ENCODE measurements at regions not wholly inside any gene's neighbourhood (a gene's known extent, or its start where the extent isn't known, plus 50 kb on each side); places are given as distances from the start of the nearest gene placed in this dataset.

DNA sequence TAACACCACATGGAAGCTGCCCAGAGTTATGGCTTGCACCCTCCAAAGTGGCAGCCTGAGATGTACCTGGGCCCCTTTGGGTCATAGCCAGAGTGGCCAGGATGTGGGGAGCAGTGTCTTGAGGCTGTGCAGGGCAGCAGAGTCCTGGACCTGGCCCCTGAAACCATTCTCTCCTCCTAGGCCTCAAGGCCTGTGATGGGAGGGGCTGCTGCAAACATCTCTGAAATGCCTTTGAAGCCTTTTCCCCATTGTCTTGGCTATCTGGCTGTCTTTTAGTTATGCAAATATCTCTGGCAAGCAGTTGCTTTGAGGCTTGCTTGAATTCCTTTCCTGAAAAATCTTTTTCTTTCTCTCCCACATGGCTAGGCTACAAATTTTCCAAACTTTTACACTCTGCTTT, 356.5 kb downstream of the DAD1 start:
- Histone ChIP-seq H3K4me3 (no peak overlapping the region), H3K4me1 (replicated peaks in 1 of 2) (no peaks in the 10 kb centered on the region)
- TF ChIP-seq POLR2A (IDR thresholded peaks at IDR 0.05), result no peak
- TF ChIP-seq, protein P1, sequence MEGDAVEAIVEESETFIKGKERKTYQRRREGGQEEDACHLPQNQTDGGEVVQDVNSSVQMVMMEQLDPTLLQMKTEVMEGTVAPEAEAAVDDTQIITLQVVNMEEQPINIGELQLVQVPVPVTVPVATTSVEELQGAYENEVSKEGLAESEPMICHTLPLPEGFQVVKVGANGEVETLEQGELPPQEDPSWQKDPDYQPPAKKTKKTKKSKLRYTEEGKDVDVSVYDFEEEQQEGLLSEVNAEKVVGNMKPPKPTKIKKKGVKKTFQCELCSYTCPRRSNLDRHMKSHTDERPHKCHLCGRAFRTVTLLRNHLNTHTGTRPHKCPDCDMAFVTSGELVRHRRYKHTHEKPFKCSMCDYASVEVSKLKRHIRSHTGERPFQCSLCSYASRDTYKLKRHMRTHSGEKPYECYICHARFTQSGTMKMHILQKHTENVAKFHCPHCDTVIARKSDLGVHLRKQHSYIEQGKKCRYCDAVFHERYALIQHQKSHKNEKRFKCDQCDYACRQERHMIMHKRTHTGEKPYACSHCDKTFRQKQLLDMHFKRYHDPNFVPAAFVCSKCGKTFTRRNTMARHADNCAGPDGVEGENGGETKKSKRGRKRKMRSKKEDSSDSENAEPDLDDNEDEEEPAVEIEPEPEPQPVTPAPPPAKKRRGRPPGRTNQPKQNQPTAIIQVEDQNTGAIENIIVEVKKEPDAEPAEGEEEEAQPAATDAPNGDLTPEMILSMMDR (IDR thresholded peaks at IDR 0.05), result no peak

DNA sequence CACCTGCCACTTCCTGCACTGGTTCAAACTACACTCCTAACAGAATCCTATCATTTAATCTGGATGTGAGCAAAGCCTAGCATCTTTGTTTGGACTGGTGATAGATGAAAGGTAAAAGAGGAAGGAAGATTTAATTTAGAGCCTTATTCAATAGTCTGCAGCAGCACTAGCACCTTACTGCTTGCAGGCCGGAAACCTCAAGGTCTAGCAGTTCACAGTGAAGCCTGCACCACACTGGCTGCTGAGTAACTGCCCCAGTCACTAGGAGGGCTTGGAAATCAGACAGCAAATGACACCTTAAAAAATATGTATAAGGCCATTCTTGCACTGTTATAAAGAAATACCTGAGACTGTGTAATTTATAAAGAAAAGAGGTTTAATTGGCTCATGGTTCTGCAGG, 358.0 kb downstream of the DAD1 start:
- DNase-seq, result no peak
- 41 to 79% (median 63%) methylated on average over 1 of the region's 1 CpG for WGBS, 4 donors
- Histone ChIP-seq H3K4me3 (no peak overlapping the region), H3K36me3 (replicated peaks in 1 of 2) (no peaks in the 10 kb centered on the region), H3K9me3 (replicated peaks in 1 of 3) (no peaks in the 10 kb centered on the region), H3K27ac (no peak overlapping the region), H3K4me1 (replicated peaks in 1 of 2) (no peaks in the 10 kb centered on the region), H3K27me3 (no peaks in the 10 kb centered on the region)
- intact Hi-C loops (cut with DNase I), result no loop called here
- TF ChIP-seq, protein P1 (IDR thresholded peaks at IDR 0.05), result no peak
- no peak for TF ChIP-seq POLR2A (IDR thresholded peaks at IDR 0.05)

More for the DNA sequence above, 356.5 kb downstream of the DAD1 start:
- Histone ChIP-seq H3K27me3 (no peaks in the 10 kb centered on the region), H3K36me3 (replicated peaks in 1 of 2) (no peaks in the 10 kb centered on the region), H3K27ac (no peak overlapping the region), H3K9me3 (replicated peaks in 1 of 3) (no peaks in the 10 kb centered on the region)
- intact Hi-C loops (cut with DNase I), result no loop called here
- DNase-seq, result no peak

DNA sequence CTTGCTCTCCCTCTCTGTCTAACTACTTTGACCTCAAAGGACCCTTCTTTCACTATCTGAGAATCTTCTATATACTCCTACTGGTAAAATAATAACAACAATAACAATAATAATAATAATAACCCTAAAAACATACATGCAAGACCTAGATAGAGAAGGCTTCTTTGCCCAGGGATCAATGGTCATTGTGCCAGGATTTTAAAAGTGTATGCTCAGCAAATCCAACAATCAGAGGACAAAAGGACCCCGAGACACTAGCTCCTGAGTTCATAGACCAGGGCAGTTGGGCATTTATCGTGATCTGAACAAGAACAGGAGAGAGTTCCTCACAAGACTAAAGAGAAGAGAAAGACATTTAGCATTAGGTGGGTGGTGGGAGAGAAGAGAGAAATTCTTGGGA, 358.5 kb downstream of the DAD1 start:
- Histone ChIP-seq H3K9me3 (replicated peaks in 1 of 3) (no peaks in the 10 kb centered on the region), H3K4me3 (no peak overlapping the region), H3K36me3 (replicated peaks in 1 of 2) (no peaks in the 10 kb centered on the region), H3K4me1 (replicated peaks in 1 of 2) (no peaks in the 10 kb centered on the region), H3K27me3 (no peaks in the 10 kb centered on the region), H3K27ac (no peak overlapping the region)
- no peak for DNase-seq
- 81 to 93% (median 86%) methylated on average over 2 of the region's 2 CpGs for WGBS, 4 donors
- TF ChIP-seq, protein P1 (IDR thresholded peaks at IDR 0.05), result no peak
- no peak for TF ChIP-seq POLR2A (IDR thresholded peaks at IDR 0.05)
- intact Hi-C loops (cut with DNase I), result no loop called here

DNA sequence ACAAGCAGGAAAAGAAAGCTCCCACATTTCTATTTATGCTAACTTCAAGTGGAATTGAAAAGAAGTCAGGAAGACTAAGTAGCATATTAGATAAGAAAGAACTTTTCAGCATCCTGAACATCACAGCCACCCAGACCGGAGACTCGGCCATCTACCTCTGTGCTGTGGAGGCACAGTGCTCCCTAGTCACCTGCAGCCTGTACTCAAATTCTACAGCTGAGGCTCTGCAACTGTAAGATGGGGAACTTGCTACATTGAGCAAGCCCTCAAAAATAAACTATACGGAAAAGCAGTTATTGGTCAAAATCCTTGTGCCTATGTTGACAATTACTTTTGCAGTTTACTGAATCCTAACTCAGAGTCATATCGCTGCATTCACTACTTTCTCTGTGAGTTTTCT, 361.9 kb downstream of the DAD1 start:
- Histone ChIP-seq H3K27me3 (no peaks in the 10 kb centered on the region), H3K9me3 (replicated peaks in 1 of 3) (no peaks in the 10 kb centered on the region), H3K4me1 (replicated peaks in 1 of 2) (no peaks in the 10 kb centered on the region), H3K4me3 (no peak overlapping the region), H3K27ac (no peak overlapping the region), H3K36me3 (replicated peaks in 1 of 2) (no peaks in the 10 kb centered on the region)
- TF ChIP-seq, protein P1 (IDR thresholded peaks at IDR 0.05), result no peak
- no peak for TF ChIP-seq POLR2A (IDR thresholded peaks at IDR 0.05)
- DNase-seq, result no peak
- WGBS, 4 donors, result 80 to 93% (median 84%) methylated on average over 4 of the region's 4 CpGs
- intact Hi-C loops (cut with DNase I), result no loop called here

All from adrenal gland (tissue), 9 donors.